K562 (cell line): ENCODE measurements at regions not wholly inside any gene's neighbourhood (a gene's known extent, or its start where the extent isn't known, plus 50 kb on each side); places are given as distances from the start of the nearest gene placed in this dataset.

Source experiments
- CBX8 ChIP-seq: fragments of 200-600 bp; sonication (generic); IDR thresholded peaks from 2 replicates; pipeline ENCODE4 v1.6.1; 2012; ENCODE audit warnings: borderline replicate concordance, mixed run types, low read depth, mild to moderate bottlenecking, moderate library complexity, mixed read lengths, low read length, control low read depth, inconsistent platforms; ENCODE audit not compliant: poor library complexity, severe bottlenecking; ENCODE audit errors: extremely low read depth
- FOXA3 ChIP-seq, 2 experiments: fragments of 450-650 bp in 1 of 2; sonication (generic) in 1 of 2; formaldehyde crosslinking; IDR thresholded peaks in 1 of 2; conservative IDR thresholded peaks in 1 of 2; 2 replicates each; pipeline versions ENCODE4 v1.4.0 to v1.8.0; 2020 to 2022; ENCODE audit warnings: mild to moderate bottlenecking in 2 of 2, missing genetic modification reagents in 1 of 2
- HNRNPH1 ChIP-seq: fragments of 200-400 bp; formaldehyde crosslinking; optimal IDR thresholded peaks from 2 replicates; pipeline ENCODE3; 2017; ENCODE audit warnings: low read depth, mild to moderate bottlenecking, low read length, moderate library complexity
- KAT8 ChIP-seq: fragments of 450-650 bp; IDR thresholded peaks from 2 replicates; pipeline ENCODE4 v1.6.1; 2016; ENCODE audit warnings: low read depth, mild to moderate bottlenecking
- POLR2A ChIP-seq: fragments of 450-650 bp; conservative IDR thresholded peaks from 2 replicates; pipeline ENCODE4 v1.6.1; 2016
- RFX5 ChIP-seq: IDR thresholded peaks from 2 replicates; pipeline ENCODE4 v1.6.1; 2011; ENCODE audit warnings: low read depth, mild to moderate bottlenecking, improper control_type of control experiment, low read length
- TARDBP ChIP-seq: fragments of 450-650 bp; IDR thresholded peaks from 2 replicates; pipeline ENCODE4 v1.6.1; 2016
- ZZZ3 ChIP-seq: fragments of 450-650 bp; IDR thresholded peaks from 2 replicates; pipeline ENCODE4 v1.6.1; 2016; ENCODE audit warnings: antibody characterized with exemption, mild to moderate bottlenecking, moderate library complexity
- TF ChIP-seq, protein P1 (sequence below): fragments of 450-650 bp; IDR thresholded peaks from 2 replicates; pipeline ENCODE4 v1.6.1; 2016; ENCODE audit warnings: mild to moderate bottlenecking, moderate library complexity
- TF ChIP-seq, protein P2 (sequence below): fragments of 250-450 bp; sonication (Bioruptor Pico); IDR thresholded peaks from 2 replicates; pipeline ENCODE4 v1.8.0; 2021; ENCODE audit warnings: borderline replicate concordance, mild to moderate bottlenecking, moderate library complexity; ENCODE audit not compliant: poor library complexity, severe bottlenecking
- TF ChIP-seq, protein P3 (sequence below): fragments of 450-650 bp; IDR thresholded peaks from 2 replicates; pipeline ENCODE4 v1.6.1; 2017; ENCODE audit warnings: antibody characterized with exemption, mild to moderate bottlenecking

DNA sequence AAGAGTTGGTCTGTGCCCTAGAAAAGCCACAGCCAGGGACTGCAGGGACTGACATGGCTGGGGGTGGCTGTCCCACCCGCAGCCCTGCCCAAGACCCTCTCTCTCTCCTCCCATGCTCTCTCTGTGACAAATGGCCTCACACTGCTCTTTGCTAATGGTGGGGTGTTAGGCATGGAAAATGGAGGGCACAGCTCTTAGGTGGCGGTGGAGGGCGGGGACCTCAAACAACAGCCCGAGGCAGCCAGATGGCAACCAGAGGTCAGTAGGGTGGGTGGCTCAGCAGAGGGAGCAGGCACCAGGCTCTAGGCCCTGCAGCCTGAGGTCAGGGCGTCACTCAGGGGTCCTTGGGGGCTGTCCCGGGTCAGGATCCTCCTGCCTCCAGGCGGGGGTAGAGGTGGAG lies 73.9 kb upstream of the DAB2IP start:
- TF ChIP-seq, protein P1, sequence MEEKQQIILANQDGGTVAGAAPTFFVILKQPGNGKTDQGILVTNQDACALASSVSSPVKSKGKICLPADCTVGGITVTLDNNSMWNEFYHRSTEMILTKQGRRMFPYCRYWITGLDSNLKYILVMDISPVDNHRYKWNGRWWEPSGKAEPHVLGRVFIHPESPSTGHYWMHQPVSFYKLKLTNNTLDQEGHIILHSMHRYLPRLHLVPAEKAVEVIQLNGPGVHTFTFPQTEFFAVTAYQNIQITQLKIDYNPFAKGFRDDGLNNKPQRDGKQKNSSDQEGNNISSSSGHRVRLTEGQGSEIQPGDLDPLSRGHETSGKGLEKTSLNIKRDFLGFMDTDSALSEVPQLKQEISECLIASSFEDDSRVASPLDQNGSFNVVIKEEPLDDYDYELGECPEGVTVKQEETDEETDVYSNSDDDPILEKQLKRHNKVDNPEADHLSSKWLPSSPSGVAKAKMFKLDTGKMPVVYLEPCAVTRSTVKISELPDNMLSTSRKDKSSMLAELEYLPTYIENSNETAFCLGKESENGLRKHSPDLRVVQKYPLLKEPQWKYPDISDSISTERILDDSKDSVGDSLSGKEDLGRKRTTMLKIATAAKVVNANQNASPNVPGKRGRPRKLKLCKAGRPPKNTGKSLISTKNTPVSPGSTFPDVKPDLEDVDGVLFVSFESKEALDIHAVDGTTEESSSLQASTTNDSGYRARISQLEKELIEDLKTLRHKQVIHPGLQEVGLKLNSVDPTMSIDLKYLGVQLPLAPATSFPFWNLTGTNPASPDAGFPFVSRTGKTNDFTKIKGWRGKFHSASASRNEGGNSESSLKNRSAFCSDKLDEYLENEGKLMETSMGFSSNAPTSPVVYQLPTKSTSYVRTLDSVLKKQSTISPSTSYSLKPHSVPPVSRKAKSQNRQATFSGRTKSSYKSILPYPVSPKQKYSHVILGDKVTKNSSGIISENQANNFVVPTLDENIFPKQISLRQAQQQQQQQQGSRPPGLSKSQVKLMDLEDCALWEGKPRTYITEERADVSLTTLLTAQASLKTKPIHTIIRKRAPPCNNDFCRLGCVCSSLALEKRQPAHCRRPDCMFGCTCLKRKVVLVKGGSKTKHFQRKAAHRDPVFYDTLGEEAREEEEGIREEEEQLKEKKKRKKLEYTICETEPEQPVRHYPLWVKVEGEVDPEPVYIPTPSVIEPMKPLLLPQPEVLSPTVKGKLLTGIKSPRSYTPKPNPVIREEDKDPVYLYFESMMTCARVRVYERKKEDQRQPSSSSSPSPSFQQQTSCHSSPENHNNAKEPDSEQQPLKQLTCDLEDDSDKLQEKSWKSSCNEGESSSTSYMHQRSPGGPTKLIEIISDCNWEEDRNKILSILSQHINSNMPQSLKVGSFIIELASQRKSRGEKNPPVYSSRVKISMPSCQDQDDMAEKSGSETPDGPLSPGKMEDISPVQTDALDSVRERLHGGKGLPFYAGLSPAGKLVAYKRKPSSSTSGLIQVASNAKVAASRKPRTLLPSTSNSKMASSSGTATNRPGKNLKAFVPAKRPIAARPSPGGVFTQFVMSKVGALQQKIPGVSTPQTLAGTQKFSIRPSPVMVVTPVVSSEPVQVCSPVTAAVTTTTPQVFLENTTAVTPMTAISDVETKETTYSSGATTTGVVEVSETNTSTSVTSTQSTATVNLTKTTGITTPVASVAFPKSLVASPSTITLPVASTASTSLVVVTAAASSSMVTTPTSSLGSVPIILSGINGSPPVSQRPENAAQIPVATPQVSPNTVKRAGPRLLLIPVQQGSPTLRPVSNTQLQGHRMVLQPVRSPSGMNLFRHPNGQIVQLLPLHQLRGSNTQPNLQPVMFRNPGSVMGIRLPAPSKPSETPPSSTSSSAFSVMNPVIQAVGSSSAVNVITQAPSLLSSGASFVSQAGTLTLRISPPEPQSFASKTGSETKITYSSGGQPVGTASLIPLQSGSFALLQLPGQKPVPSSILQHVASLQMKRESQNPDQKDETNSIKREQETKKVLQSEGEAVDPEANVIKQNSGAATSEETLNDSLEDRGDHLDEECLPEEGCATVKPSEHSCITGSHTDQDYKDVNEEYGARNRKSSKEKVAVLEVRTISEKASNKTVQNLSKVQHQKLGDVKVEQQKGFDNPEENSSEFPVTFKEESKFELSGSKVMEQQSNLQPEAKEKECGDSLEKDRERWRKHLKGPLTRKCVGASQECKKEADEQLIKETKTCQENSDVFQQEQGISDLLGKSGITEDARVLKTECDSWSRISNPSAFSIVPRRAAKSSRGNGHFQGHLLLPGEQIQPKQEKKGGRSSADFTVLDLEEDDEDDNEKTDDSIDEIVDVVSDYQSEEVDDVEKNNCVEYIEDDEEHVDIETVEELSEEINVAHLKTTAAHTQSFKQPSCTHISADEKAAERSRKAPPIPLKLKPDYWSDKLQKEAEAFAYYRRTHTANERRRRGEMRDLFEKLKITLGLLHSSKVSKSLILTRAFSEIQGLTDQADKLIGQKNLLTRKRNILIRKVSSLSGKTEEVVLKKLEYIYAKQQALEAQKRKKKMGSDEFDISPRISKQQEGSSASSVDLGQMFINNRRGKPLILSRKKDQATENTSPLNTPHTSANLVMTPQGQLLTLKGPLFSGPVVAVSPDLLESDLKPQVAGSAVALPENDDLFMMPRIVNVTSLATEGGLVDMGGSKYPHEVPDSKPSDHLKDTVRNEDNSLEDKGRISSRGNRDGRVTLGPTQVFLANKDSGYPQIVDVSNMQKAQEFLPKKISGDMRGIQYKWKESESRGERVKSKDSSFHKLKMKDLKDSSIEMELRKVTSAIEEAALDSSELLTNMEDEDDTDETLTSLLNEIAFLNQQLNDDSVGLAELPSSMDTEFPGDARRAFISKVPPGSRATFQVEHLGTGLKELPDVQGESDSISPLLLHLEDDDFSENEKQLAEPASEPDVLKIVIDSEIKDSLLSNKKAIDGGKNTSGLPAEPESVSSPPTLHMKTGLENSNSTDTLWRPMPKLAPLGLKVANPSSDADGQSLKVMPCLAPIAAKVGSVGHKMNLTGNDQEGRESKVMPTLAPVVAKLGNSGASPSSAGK = no peak
- TF ChIP-seq FOXA3 (CRISPR knock-in tag; conservative IDR thresholded peaks at IDR 0.05 in 1 of 2, IDR thresholded peaks at IDR 0.05 in 1 of 2) (no peak), RFX5 (no peak), CBX8 (no peak), ZZZ3 (no peak), TARDBP (no peak), KAT8 (no peak), HNRNPH1 (no peak), POLR2A (no peak)
- TF ChIP-seq, protein P2, sequence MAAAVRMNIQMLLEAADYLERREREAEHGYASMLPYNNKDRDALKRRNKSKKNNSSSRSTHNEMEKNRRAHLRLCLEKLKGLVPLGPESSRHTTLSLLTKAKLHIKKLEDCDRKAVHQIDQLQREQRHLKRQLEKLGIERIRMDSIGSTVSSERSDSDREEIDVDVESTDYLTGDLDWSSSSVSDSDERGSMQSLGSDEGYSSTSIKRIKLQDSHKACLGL (CRISPR knock-in tag) = no peak
- TF ChIP-seq, protein P3, sequence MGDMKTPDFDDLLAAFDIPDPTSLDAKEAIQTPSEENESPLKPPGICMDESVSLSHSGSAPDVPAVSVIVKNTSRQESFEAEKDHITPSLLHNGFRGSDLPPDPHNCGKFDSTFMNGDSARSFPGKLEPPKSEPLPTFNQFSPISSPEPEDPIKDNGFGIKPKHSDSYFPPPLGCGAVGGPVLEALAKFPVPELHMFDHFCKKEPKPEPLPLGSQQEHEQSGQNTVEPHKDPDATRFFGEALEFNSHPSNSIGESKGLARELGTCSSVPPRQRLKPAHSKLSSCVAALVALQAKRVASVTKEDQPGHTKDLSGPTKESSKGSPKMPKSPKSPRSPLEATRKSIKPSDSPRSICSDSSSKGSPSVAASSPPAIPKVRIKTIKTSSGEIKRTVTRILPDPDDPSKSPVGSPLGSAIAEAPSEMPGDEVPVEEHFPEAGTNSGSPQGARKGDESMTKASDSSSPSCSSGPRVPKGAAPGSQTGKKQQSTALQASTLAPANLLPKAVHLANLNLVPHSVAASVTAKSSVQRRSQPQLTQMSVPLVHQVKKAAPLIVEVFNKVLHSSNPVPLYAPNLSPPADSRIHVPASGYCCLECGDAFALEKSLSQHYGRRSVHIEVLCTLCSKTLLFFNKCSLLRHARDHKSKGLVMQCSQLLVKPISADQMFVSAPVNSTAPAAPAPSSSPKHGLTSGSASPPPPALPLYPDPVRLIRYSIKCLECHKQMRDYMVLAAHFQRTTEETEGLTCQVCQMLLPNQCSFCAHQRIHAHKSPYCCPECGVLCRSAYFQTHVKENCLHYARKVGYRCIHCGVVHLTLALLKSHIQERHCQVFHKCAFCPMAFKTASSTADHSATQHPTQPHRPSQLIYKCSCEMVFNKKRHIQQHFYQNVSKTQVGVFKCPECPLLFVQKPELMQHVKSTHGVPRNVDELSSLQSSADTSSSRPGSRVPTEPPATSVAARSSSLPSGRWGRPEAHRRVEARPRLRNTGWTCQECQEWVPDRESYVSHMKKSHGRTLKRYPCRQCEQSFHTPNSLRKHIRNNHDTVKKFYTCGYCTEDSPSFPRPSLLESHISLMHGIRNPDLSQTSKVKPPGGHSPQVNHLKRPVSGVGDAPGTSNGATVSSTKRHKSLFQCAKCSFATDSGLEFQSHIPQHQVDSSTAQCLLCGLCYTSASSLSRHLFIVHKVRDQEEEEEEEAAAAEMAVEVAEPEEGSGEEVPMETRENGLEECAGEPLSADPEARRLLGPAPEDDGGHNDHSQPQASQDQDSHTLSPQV = no peak
